DND-41 (cell line): ENCODE measurements at regions not wholly inside any gene's neighbourhood (a gene's known extent, or its start where the extent isn't known, plus 50 kb on each side); places are given as distances from the start of the nearest gene placed in this dataset.

Experiments
- ATAC-seq: fragments of 200-7000 bp; cut with Tn5 transposase; 3 replicates; pipeline ENCODE4 v1.9.1; 2021; ENCODE audit warnings: low read depth; ENCODE audit not compliant: insufficient read depth
- DNase-seq: peaks from one replicate; pipeline ENCODE4 v3.0.0-alpha.2; 2020
- H2AFZ ChIP-seq: 2 replicates; pipeline ENCODE4 v1.6.0; 2012; ENCODE audit warnings: low read depth, low read length
- H3K27ac ChIP-seq: 2 replicates; pipeline ENCODE4 v1.5.1; 2012; ENCODE audit warnings: low read length, inconsistent platforms
- H3K27me3 ChIP-seq: fragments of 200-600 bp; sonication (generic); 2 replicates; pipeline ENCODE4 v1.6.0; 2012; ENCODE audit warnings: low read length, mild to moderate bottlenecking, inconsistent platforms; ENCODE audit not compliant: insufficient read depth, poor library complexity
- H3K36me3 ChIP-seq: 2 replicates; pipeline ENCODE4 v1.5.1; 2012; ENCODE audit warnings: low read length, inconsistent platforms; ENCODE audit not compliant: insufficient read depth
- H3K4me1 ChIP-seq: 2 replicates; pipeline ENCODE4 v1.5.1; 2012; ENCODE audit warnings: mild to moderate bottlenecking, low read length; ENCODE audit not compliant: insufficient read depth
- H3K4me2 ChIP-seq: 2 replicates; pipeline ENCODE4 v1.6.0; 2012; ENCODE audit warnings: mild to moderate bottlenecking, moderate library complexity, low read length, inconsistent platforms; ENCODE audit not compliant: insufficient read depth
- H3K4me3 ChIP-seq, 2 experiments: fragments of 200-600 bp in 1 of 2; shearing (Covaris generic) in 1 of 2; 2 replicates each; pipeline ENCODE4 v1.5.1; 2012 to 2016; ENCODE audit warnings: inconsistent platforms in 2 of 2, low read length in 2 of 2, mild to moderate bottlenecking in 2 of 2, low read depth in 1 of 2, moderate library complexity in 1 of 2
- H3K79me2 ChIP-seq: 2 replicates; pipeline ENCODE4 v1.6.0; 2012; ENCODE audit warnings: low read length, inconsistent platforms; ENCODE audit not compliant: insufficient read depth
- H3K9ac ChIP-seq: 2 replicates; pipeline ENCODE4 v1.6.0; 2012; ENCODE audit warnings: low read depth, mild to moderate bottlenecking, inconsistent platforms, low read length, moderate library complexity
- H3K9me3 ChIP-seq: 2 replicates; pipeline ENCODE4 v1.5.1; 2012; ENCODE audit warnings: low read length, moderate library complexity, mild to moderate bottlenecking, inconsistent platforms; ENCODE audit not compliant: insufficient read depth, severe bottlenecking
- H4K20me1 ChIP-seq: 2 replicates; pipeline ENCODE4 v1.6.0; 2012; ENCODE audit warnings: low read length; ENCODE audit not compliant: insufficient read depth
- EZH2 ChIP-seq: IDR thresholded peaks from 3 replicates; pipeline ENCODE4 v1.6.1; 2012; ENCODE audit warnings: borderline replicate concordance, low read depth, mild to moderate bottlenecking, moderate library complexity, low read length, inconsistent platforms; ENCODE audit not compliant: severe bottlenecking
- TF ChIP-seq, protein P1 (sequence below): IDR thresholded peaks from 2 replicates; pipeline ENCODE4 v1.5.1; 2012; ENCODE audit warnings: borderline replicate concordance, low read length, moderate library complexity, mild to moderate bottlenecking; ENCODE audit not compliant: poor library complexity, severe bottlenecking; ENCODE audit errors: extremely low read depth

- Histone ChIP-seq H3K27me3 (peaks cover 4% of the 10 kb centered on the region), H3K4me1 (no peaks in the 10 kb centered on the region), H3K79me2 (no peaks in the 10 kb centered on the region), H3K4me3 (no peak overlapping the region), H3K27ac (no peak overlapping the region), H3K9ac (no peak overlapping the region), H3K9me3 (no peaks in the 10 kb centered on the region), H4K20me1 (no peaks in the 10 kb centered on the region), H3K36me3 (no peaks in the 10 kb centered on the region), H3K4me2 (no peak overlapping the region), H2AFZ (no peak overlapping the region)
- ATAC-seq (no peak), DNase-seq (no peak)
- no peak for TF ChIP-seq EZH2
- TF ChIP-seq, protein P1, sequence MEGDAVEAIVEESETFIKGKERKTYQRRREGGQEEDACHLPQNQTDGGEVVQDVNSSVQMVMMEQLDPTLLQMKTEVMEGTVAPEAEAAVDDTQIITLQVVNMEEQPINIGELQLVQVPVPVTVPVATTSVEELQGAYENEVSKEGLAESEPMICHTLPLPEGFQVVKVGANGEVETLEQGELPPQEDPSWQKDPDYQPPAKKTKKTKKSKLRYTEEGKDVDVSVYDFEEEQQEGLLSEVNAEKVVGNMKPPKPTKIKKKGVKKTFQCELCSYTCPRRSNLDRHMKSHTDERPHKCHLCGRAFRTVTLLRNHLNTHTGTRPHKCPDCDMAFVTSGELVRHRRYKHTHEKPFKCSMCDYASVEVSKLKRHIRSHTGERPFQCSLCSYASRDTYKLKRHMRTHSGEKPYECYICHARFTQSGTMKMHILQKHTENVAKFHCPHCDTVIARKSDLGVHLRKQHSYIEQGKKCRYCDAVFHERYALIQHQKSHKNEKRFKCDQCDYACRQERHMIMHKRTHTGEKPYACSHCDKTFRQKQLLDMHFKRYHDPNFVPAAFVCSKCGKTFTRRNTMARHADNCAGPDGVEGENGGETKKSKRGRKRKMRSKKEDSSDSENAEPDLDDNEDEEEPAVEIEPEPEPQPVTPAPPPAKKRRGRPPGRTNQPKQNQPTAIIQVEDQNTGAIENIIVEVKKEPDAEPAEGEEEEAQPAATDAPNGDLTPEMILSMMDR, result no peak
These were observed 86.0 kb upstream of the ALDH1L1 start for GRCh38 chr3:126266291-126266840.

DNA sequence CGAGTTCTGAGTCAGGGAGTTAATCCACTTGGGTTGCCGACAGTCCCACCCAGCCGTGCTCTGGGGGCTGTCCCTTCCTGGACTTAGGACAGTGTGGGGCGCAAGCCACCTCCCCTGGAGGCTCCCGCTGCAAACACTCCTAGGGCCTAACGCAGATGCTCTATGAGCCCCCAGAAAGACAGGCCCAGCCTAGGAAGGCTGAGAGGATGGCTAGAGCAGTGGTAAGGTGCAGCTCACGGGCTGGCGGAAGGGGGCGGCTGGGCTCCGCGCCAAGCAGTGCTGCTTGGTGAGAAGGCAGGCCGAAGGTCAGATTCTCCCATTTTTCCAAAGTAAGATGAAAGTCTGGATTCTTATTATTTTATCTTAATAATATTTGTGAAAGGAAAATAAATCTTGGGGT, 84.6 kb upstream of the ALDH1L1 start:
- Histone ChIP-seq H3K27ac (no peak overlapping the region), H3K4me1 (peaks cover 12% of the 10 kb centered on the region), H2AFZ (no peak overlapping the region), H3K9me3 (no peaks in the 10 kb centered on the region), H4K20me1 (no peaks in the 10 kb centered on the region), H3K4me3 (no peak overlapping the region), H3K9ac (no peak overlapping the region), H3K4me2 (no peak overlapping the region), H3K79me2 (no peaks in the 10 kb centered on the region), H3K27me3 (peaks cover 4% of the 10 kb centered on the region), H3K36me3 (no peaks in the 10 kb centered on the region)
- no peak for ATAC-seq
- no peak for DNase-seq
- no peak for TF ChIP-seq EZH2
- TF ChIP-seq, protein P1, result no peak

DNA sequence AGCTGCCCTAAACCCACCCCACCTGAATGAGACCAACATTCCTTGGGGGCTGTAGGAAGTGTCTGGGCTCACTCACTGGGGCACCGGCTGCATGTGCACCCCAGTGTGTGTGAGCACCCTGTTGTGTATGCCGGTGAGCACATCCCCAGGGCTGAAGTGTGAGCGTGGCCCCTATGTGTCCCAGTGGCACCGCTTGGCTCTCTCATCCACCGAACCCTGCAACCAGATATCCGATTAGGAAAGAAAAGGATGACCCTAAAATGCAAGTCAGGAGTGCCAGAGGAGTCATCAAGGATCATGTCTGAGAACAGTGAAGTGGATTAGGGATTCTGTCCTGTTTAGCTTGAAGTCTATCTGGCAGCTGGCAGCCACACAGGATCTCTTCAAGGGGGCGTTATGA, 84.0 kb upstream of the ALDH1L1 start:
- ATAC-seq (no peak), DNase-seq (no peak)
- H3K79me2 ChIP-seq, result no peaks in the 10 kb centered on the region
- H3K9me3 ChIP-seq, result no peaks in the 10 kb centered on the region
- peaks cover 15% of the 10 kb centered on the region for H3K4me1 ChIP-seq
- no peak overlapping the region for H3K9ac ChIP-seq
- no peak overlapping the region for H3K4me3 ChIP-seq
- H4K20me1 ChIP-seq, result no peaks in the 10 kb centered on the region
- H2AFZ ChIP-seq, result no peak overlapping the region
- H3K27me3 ChIP-seq, result peaks cover 4% of the 10 kb centered on the region
- no peak for TF ChIP-seq EZH2
- TF ChIP-seq, protein P1, result no peak
- H3K36me3 ChIP-seq, result no peaks in the 10 kb centered on the region
- H3K4me2 ChIP-seq, result no peak overlapping the region
- H3K27ac ChIP-seq, result no peak overlapping the region

DNA sequence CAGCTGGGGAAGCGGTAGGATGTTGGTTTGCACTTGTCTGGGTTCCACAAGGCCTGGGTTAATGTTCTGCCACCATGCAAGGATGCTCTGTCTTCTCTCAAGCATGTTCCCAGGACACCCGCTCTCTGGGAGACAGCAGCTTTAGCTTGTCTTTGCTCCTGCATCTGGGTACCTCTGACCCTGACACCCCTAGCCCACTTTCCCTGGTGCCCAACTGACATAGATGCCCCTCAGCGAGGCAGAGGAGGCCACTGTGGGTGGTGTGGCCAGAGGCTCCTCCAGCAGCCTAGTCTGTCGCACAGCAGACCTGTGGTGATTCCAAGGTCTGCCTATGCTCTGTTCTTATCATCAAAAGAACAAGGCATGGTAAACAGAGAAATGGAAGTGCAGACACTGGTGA, 83.6 kb upstream of the ALDH1L1 start:
- no peak for TF ChIP-seq EZH2
- TF ChIP-seq, protein P1, result no peak
- Histone ChIP-seq H3K27me3 (peaks cover 4% of the 10 kb centered on the region), H3K4me2 (no peak overlapping the region), H3K79me2 (no peaks in the 10 kb centered on the region), H2AFZ (no peak overlapping the region), H3K36me3 (no peaks in the 10 kb centered on the region), H3K9me3 (no peaks in the 10 kb centered on the region), H3K27ac (no peak overlapping the region), H3K4me1 (peaks cover 15% of the 10 kb centered on the region), H3K4me3 (no peak overlapping the region), H3K9ac (no peak overlapping the region), H4K20me1 (no peaks in the 10 kb centered on the region)
- ATAC-seq, result no peak
- no peak for DNase-seq
